IPS-NIHi7 (cell line): ENCODE measurements at regions not wholly inside any gene's neighbourhood (a gene's known extent, or its start where the extent isn't known, plus 50 kb on each side); places are given as distances from the start of the nearest gene placed in this dataset.
"Not testable (repeated sequence)": the region's sequence is repeated elsewhere in the genome, so short reads cannot be mapped to it uniquely, and the experiment has no call there.

Source experiments
- DNase-seq: peaks from one replicate; pipeline ENCODE4 v3.0.0; 2012; ENCODE audit warnings: mixed read lengths; ENCODE audit errors: extremely low spot score

DNA sequence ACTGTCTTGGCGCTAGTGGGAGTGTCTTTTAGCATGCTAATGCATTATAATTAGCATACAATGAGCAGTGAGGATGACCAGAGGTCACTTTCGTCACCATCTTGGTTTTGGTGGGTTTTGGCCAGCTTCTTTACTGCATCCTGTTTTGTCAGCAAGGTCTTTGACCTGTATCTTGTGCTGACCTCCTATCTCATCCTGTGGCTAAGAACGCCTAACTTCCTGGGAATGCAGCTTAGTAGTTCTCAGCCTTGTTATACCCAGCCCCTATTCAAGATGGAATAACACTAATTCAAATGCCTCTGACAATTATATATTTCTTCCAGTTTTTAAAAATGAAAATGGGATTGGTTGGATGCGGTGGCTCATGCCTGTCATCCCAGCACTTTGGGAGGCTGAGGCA is 92.0 kb upstream of the TMTC4 start:
- not testable (repeated sequence) for DNase-seq

- DNase-seq: no peak
Observed at GRCh38 chr13:100764937-100765336, 90.3 kb upstream of the TMTC4 start.

DNA sequence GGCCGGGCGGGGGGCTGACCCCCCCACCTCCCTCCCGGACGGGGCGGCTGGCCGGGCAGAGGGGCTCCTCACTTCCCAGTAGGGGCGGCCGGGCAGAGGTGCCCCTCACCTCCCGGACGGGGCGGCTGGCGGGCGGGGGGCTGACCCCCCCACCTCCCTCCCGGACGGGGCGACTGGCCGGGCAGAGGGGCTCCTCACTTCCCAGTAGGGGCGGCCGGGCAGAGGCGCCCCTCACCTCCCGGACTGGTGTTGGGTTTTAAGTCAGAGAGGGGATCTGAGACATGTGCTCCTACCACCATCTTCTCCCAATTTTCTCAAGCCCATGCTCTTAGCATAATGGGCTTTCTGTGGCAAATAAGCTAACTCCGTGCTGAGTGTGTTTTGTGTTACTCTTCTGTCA is 87.5 kb upstream of the TMTC4 start:
- DNase-seq: not testable (repeated sequence)

DNA sequence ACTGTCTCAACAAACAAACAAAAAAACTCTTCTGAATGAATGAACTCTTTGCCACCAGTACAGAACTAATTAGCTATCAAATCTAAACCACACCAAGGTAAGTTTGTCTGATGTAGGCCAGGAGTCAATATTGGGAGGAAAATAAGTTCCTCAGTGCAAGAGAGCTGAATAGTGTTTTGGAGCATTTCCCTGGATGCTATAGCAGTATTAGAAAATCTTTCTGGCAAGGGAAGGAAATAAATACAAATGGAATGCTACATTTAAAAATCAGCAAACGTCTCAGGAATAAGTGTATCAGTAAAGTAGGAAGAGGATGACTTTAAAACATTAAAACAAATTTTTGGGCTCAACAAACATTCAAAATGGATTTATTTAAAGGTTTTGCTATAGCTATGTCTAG is 81.3 kb upstream of the TMTC4 start:
- no peak for DNase-seq

GRCh38 chr13:100754459-100754858 is 79.9 kb upstream of the TMTC4 start:
- no peak for DNase-seq

DNA sequence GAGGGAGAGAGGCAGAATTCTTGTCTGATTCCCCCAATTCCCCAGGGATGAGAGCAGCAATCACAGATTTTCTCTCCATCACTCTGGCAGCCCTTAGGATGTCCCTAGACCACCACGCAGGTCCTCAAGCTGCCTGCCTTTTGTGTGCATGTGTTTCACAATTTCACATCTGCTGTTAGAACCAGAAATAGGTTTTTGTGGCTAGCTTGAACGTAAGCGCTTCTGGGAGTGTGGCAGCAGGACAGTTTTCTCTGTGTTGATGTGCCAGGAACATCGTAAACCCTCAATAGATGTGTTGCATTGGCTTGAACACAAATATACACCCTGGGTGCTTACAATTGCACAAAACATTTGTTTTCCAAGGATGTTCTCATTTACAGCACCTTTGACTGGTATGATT is 78.8 kb upstream of the TMTC4 start:
- no peak for DNase-seq

GRCh38 chr13:100751826-100752225 is 77.2 kb upstream of the TMTC4 start:
- DNase-seq: no peak

DNA sequence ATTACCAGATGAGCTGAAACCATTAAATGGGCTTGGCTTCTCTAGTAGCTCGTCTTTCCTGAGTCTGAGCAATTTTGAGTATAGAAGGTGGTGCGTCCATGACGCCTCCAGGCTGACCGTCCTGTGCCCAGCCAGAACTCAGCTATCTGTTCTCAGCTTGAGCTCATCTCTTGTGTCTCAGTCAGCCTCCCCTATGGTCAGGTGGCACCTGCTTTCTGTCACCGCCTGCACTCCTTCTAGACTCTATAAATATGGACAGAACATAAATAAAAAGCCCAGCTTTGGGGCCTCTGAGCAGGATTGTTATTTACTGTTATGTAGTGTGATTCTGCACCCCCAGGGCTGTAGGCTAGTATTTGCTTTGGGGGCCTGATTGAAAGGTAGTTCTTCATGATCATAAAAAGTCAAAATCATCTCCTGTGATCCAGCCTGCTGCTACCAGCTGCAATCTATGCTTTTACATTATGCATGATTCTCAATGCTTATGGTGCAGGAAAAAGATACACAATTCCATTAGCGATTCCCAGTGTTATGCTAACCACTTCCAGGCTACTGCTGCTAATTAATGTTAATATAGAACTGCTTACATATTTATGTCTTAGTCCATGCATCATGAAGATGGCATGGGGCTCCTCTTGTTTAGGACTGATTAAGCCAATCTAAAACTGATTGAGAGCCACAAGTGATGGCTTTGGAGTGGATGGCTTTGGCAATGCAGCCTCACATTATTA is 72.5 kb upstream of the TMTC4 start:
- no peak for DNase-seq

DNA sequence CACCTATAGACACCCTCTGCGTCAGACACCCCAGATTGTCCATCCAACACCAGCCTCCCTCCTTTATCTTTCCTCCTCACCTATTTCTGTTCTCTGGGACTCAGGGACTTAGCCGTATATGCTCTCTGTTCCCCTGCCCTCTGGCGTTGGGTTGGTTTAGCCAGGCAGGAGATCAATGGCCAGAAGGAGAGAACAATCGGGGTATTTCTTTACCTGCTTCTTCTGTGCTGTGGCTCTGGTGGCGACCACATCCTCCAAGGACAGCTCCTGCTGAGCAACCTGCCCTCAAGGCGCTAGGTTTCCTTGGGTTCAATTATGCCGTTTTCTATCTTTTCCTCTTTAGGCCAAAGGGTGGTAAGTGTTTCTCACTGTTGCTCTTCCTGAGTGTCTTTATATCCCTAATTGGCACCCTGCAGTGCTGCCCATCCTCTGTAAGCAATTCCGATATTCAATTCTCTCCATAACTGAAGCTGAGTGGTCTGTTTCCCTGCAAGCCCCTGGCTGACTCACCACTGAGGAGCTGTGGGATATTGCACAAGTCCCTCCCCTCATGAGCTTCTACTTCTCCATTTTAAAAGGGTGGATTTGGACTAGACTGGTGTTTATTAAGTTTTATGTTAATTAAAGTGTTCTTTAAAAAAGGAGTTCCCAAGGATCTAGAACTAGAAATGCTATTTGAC is 63.7 kb upstream of the TMTC4 start:
- no peak for DNase-seq

- DNase-seq: no peak
Observed at GRCh38 chr13:100735494-100735893, 60.9 kb upstream of the TMTC4 start.

GRCh38 chr13:100734194-100734720 is 59.7 kb upstream of the TMTC4 start:
- DNase-seq: no peak

DNA sequence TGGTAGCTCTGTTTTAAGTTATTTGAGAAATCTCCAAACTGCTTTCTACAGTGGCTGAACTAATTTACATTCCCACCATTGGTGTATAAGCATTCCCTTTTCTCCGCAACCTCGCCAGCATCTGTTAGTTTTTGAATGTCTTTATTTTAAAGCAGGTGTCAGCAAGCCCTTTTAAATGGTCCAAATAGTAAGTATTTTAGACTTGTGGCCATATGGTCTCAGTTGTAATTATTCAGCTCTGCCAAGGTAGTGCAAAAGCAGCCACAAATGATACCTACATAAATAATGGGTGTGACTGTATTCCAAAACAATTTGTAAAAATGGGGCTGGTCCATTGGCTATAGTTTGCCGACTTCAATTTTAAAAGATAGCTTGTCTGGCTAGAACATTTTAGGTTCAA is 58.7 kb upstream of the TMTC4 start:
- no peak for DNase-seq

GRCh38 chr13:100728201-100728600 is 53.6 kb upstream of the TMTC4 start:
- no peak for DNase-seq

- DNase-seq: no peak
Observed at GRCh38 chr13:100725472-100725871, 50.9 kb upstream of the TMTC4 start.

DNA sequence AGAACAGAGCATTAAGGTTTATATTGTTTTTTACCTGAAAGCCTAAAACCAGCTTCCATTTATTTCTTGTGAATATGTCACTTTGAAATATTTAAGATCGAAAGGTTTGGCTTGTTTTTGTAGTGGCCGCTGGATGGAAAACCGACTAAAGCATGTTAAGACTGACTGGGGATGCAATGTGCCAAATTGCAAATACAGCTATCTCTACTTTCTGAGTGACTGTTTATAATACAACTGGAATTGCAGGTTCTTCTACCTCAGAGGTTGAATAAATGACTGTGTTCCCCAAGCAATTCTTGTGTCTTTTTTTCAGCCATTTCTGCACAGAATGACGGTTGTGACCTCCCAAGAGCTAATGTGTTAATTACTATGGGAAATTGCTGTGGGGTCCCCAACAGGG is 50.0 kb upstream of the TMTC4 start:
- DNase-seq: no peak
